Effector memory CD4-positive, alpha-beta T cell (primary cell): ENCODE measurements at regions not wholly inside any gene's neighbourhood (a gene's known extent, or its start where the extent isn't known, plus 50 kb on each side); places are given as distances from the start of the nearest gene placed in this dataset.

Experiments used
- DNase-seq, 3 donors: peaks; one replicate each; pipeline ENCODE4 v3.0.0-alpha.2; 2020
- H3K27ac ChIP-seq: 2 replicates; pipeline ENCODE4 v1.7.0; 2013; ENCODE audit warnings: mild to moderate bottlenecking, low read length, moderate library complexity; ENCODE audit not compliant: insufficient read depth, poor library complexity, severe bottlenecking
- H3K27me3 ChIP-seq: replicated peaks from 2 replicates; pipeline ENCODE4 v1.7.0; 2013; ENCODE audit warnings: mild to moderate bottlenecking, low read length; ENCODE audit not compliant: insufficient read depth, control insufficient read depth, poor library complexity, severe bottlenecking
- H3K36me3 ChIP-seq: 2 replicates; pipeline ENCODE4 v1.7.0; 2013; ENCODE audit warnings: mild to moderate bottlenecking, low read length, moderate library complexity; ENCODE audit not compliant: control insufficient read depth, insufficient read depth
- H3K4me1 ChIP-seq: 2 replicates; pipeline ENCODE4 v1.7.0; 2013; ENCODE audit warnings: low read length, mild to moderate bottlenecking; ENCODE audit not compliant: control insufficient read depth, insufficient read depth, poor library complexity, severe bottlenecking
- H3K4me3 ChIP-seq: 2 replicates; pipeline ENCODE4 v1.7.0; 2013; ENCODE audit warnings: low read length, low read depth, mild to moderate bottlenecking; ENCODE audit not compliant: insufficient read depth, poor library complexity, severe bottlenecking
- H3K9me3 ChIP-seq: 2 replicates; pipeline ENCODE4 v1.7.0; 2013; ENCODE audit warnings: mild to moderate bottlenecking, low read length, moderate library complexity; ENCODE audit not compliant: control insufficient read depth

- Histone ChIP-seq H3K36me3 (no peaks in the 10 kb centered on the region), H3K9me3 (no peaks in the 10 kb centered on the region), H3K27ac (no peak overlapping the region), H3K4me1 (no peaks in the 10 kb centered on the region), H3K4me3 (no peak overlapping the region), H3K27me3 (no peaks in the 10 kb centered on the region)
- no peak for DNase-seq
These were observed 65.9 kb upstream of the RCN1 start for GRCh38 chr11:32024948-32025347.

- no peaks in the 10 kb centered on the region for H3K9me3 ChIP-seq
- no peak overlapping the region for H3K4me3 ChIP-seq
- H3K27me3 ChIP-seq: no peaks in the 10 kb centered on the region
- no peaks in the 10 kb centered on the region for H3K4me1 ChIP-seq
- no peak for DNase-seq
- H3K27ac ChIP-seq: no peak overlapping the region
- no peaks in the 10 kb centered on the region for H3K36me3 ChIP-seq
These were observed 67.2 kb upstream of the RCN1 start for GRCh38 chr11:32023370-32024305.

- H3K27me3 ChIP-seq: peaks cover 1% of the 10 kb centered on the region
- DNase-seq: no peak
- no peaks in the 10 kb centered on the region for H3K9me3 ChIP-seq
- no peaks in the 10 kb centered on the region for H3K36me3 ChIP-seq
- H3K27ac ChIP-seq: no peak overlapping the region
- no peak overlapping the region for H3K4me3 ChIP-seq
- H3K4me1 ChIP-seq: no peaks in the 10 kb centered on the region
These were observed 72.2 kb upstream of the RCN1 start for GRCh38 chr11:32018672-32019071.

GRCh38 chr11:32016111-32016510, 74.8 kb upstream of the RCN1 start:
- Histone ChIP-seq H3K27ac (no peak overlapping the region), H3K9me3 (no peaks in the 10 kb centered on the region)

GRCh38 chr11:32015427-32015826, 75.4 kb upstream of the RCN1 start:
- Histone ChIP-seq H3K4me1 (no peaks in the 10 kb centered on the region), H3K4me3 (no peak overlapping the region), H3K27me3 (peaks cover 3% of the 10 kb centered on the region), H3K9me3 (no peaks in the 10 kb centered on the region), H3K27ac (no peak overlapping the region), H3K36me3 (no peaks in the 10 kb centered on the region)
- DNase-seq: no peak

More at GRCh38 chr11:32016111-32016510, 74.8 kb upstream of the RCN1 start:
- Histone ChIP-seq H3K4me1 (no peaks in the 10 kb centered on the region), H3K27me3 (peaks cover 3% of the 10 kb centered on the region), H3K4me3 (no peak overlapping the region), H3K36me3 (no peaks in the 10 kb centered on the region)
- no peak for DNase-seq

- DNase-seq: no peak
- H3K9me3 ChIP-seq: no peaks in the 10 kb centered on the region
- H3K4me3 ChIP-seq: no peak overlapping the region
- H3K27ac ChIP-seq: no peak overlapping the region
- peaks cover 3% of the 10 kb centered on the region for H3K27me3 ChIP-seq
- H3K36me3 ChIP-seq: no peaks in the 10 kb centered on the region
- no peaks in the 10 kb centered on the region for H3K4me1 ChIP-seq
These were observed 77.3 kb upstream of the RCN1 start for GRCh38 chr11:32013603-32014002.

- Histone ChIP-seq H3K4me1 (no peaks in the 10 kb centered on the region), H3K27ac (no peak overlapping the region), H3K27me3 (peaks cover 3% of the 10 kb centered on the region), H3K36me3 (no peaks in the 10 kb centered on the region), H3K9me3 (no peaks in the 10 kb centered on the region), H3K4me3 (no peak overlapping the region)
- no peak for DNase-seq
These were observed 78.8 kb upstream of the RCN1 start for GRCh38 chr11:32012049-32012448.

GRCh38 chr11:32008880-32009551, 81.9 kb upstream of the RCN1 start:
- no peak for DNase-seq
- Histone ChIP-seq H3K27ac (no peak overlapping the region), H3K27me3 (peaks cover 3% of the 10 kb centered on the region), H3K9me3 (no peaks in the 10 kb centered on the region), H3K4me3 (no peak overlapping the region), H3K36me3 (no peaks in the 10 kb centered on the region), H3K4me1 (no peaks in the 10 kb centered on the region)

- DNase-seq: no peak
- no peaks in the 10 kb centered on the region for H3K9me3 ChIP-seq
These were observed 84.0 kb upstream of the RCN1 start for GRCh38 chr11:32006799-32007388.

More at GRCh38 chr11:32006799-32007388, 84.0 kb upstream of the RCN1 start:
- Histone ChIP-seq H3K27me3 (no peaks in the 10 kb centered on the region), H3K36me3 (no peaks in the 10 kb centered on the region), H3K27ac (no peak overlapping the region), H3K4me3 (no peak overlapping the region), H3K4me1 (no peaks in the 10 kb centered on the region)
